WTC11 (cell line): ENCODE measurements at regions not wholly inside any gene's neighbourhood (a gene's known extent, or its start where the extent isn't known, plus 50 kb on each side); places are given as distances from the start of the nearest gene placed in this dataset.

Experiments
- ATAC-seq: fragments of 200-7000 bp; cut with Tn5 transposase; 2 replicates; pipeline ENCODE4 v1.10.0; 2021; ENCODE audit warnings: mild to moderate bottlenecking, moderate library complexity
- CTCF ChIA-PET: fragments of 300-600 bp; sonication (Branson Sonifier 250); formaldehyde crosslinking; loops from one replicate; lab custom pipeline; 2021; ENCODE audit warnings: antibody characterized with exemption; lab: Charles Lee
- POLR2A ChIA-PET: fragments of 350-600 bp; sonication (Branson Sonifier 250); formaldehyde crosslinking; loops from one replicate; lab custom pipeline; 2021; ENCODE audit warnings: antibody characterized with exemption; lab: Charles Lee
- DNase-seq: peaks from one replicate; pipeline ENCODE4 v3.0.0; 2021; ENCODE audit warnings: low spot score
- H3K27ac Mint-ChIP-seq: 2 replicates; pipeline ENCODE4 v1.8.0; 2021; ENCODE audit warnings: mixed read lengths
- H3K27me3 Mint-ChIP-seq: 2 replicates; pipeline ENCODE4 v1.8.0; 2021; ENCODE audit warnings: low read depth, mild to moderate bottlenecking, moderate library complexity, mixed read lengths
- H3K36me3 Mint-ChIP-seq: 2 replicates; pipeline ENCODE4 v1.8.0; 2021; ENCODE audit warnings: mixed read lengths
- H3K4me1 Mint-ChIP-seq: 2 replicates; pipeline ENCODE4 v1.8.0; 2022; ENCODE audit warnings: mixed read lengths
- H3K4me3 Mint-ChIP-seq: 2 replicates; pipeline ENCODE4 v1.8.0; 2021; ENCODE audit warnings: mild to moderate bottlenecking, moderate library complexity, mixed read lengths
- H3K9me3 Mint-ChIP-seq: 2 replicates; pipeline ENCODE4 v1.8.0; 2021; ENCODE audit warnings: mixed read lengths
- ATF1 ChIP-seq: sonication (generic); formaldehyde crosslinking; IDR thresholded peaks from 2 replicates; pipeline ENCODE4 v1.8.1; 2023; ENCODE audit warnings: mild to moderate bottlenecking, moderate library complexity, missing genetic modification reagents
- ATF3 ChIP-seq: sonication (generic); formaldehyde crosslinking; conservative IDR thresholded peaks from 2 replicates; pipeline ENCODE4 v1.8.1; 2022; ENCODE audit warnings: mild to moderate bottlenecking, missing genetic modification reagents
- CBFB ChIP-seq: sonication (generic); formaldehyde crosslinking; IDR thresholded peaks from 2 replicates; pipeline ENCODE4 v1.8.1; 2022; ENCODE audit warnings: mild to moderate bottlenecking, low read depth, missing genetic modification reagents
- ELF4 ChIP-seq: sonication (generic); formaldehyde crosslinking; IDR thresholded peaks from 2 replicates; pipeline ENCODE4 v1.8.1; 2022; ENCODE audit warnings: low read depth, mild to moderate bottlenecking, moderate library complexity, missing genetic modification reagents
- ESRRA ChIP-seq: sonication (generic); formaldehyde crosslinking; IDR thresholded peaks from 2 replicates; pipeline ENCODE4 v1.8.1; 2022; ENCODE audit warnings: mild to moderate bottlenecking, missing genetic modification reagents, borderline replicate concordance
- FOXP1 ChIP-seq: sonication (generic); formaldehyde crosslinking; IDR thresholded peaks from 2 replicates; pipeline ENCODE4 v1.8.0; 2022; ENCODE audit warnings: missing genetic modification reagents, mild to moderate bottlenecking, moderate library complexity, borderline replicate concordance
- FOXP4 ChIP-seq: sonication (generic); formaldehyde crosslinking; IDR thresholded peaks from 2 replicates; pipeline ENCODE4 v1.8.0; 2022; ENCODE audit warnings: mild to moderate bottlenecking, missing genetic modification reagents
- GRHL2 ChIP-seq: fragments of 250-450 bp; sonication (Bioruptor Pico); IDR thresholded peaks from 2 replicates; pipeline ENCODE4 v1.8.0; 2022; ENCODE audit warnings: mild to moderate bottlenecking, moderate library complexity; ENCODE audit not compliant: insufficient replicate concordance, severe bottlenecking
- HMGA2 ChIP-seq: fragments of 250-450 bp; sonication (Bioruptor Pico); IDR thresholded peaks from 2 replicates; pipeline ENCODE4 v1.4.0; 2021; ENCODE audit warnings: mild to moderate bottlenecking, moderate library complexity
- IRF1 ChIP-seq: sonication (generic); formaldehyde crosslinking; IDR thresholded peaks from 2 replicates; pipeline ENCODE4 v1.8.0; 2023; ENCODE audit warnings: missing genetic modification reagents
- MAX ChIP-seq: sonication (generic); formaldehyde crosslinking; IDR thresholded peaks from 2 replicates; pipeline ENCODE4 v1.8.0; 2022; ENCODE audit warnings: mild to moderate bottlenecking, missing genetic modification reagents
- MXD4 ChIP-seq: fragments of 250-450 bp; sonication (Bioruptor Pico); IDR thresholded peaks from 2 replicates; pipeline ENCODE4 v1.8.0; 2021; ENCODE audit warnings: mild to moderate bottlenecking, moderate library complexity, borderline replicate concordance
- NR2C2 ChIP-seq: sonication (generic); formaldehyde crosslinking; IDR thresholded peaks from 2 replicates; pipeline ENCODE4 v1.8.0; 2022; ENCODE audit warnings: mild to moderate bottlenecking, missing genetic modification reagents
- SMAD3 ChIP-seq: sonication (generic); formaldehyde crosslinking; IDR thresholded peaks from 2 replicates; pipeline ENCODE4 v1.8.0; 2022; ENCODE audit warnings: missing genetic modification reagents, mild to moderate bottlenecking, borderline replicate concordance
- SP1 ChIP-seq: sonication (generic); formaldehyde crosslinking; conservative IDR thresholded peaks from 2 replicates; pipeline ENCODE4 v1.8.1; 2022; ENCODE audit warnings: missing genetic modification reagents
- STAT6 ChIP-seq: sonication (generic); formaldehyde crosslinking; conservative IDR thresholded peaks from 2 replicates; pipeline ENCODE4 v1.8.1; 2023; ENCODE audit warnings: mild to moderate bottlenecking, low read depth, missing genetic modification reagents, moderate library complexity

- Mint-ChIP-seq H3K4me3 (no peak overlapping the region), H3K36me3 (no peaks in the 10 kb centered on the region), H3K9me3 (peaks cover 4% of the 10 kb centered on the region; the same call in 1 of the 2 replicates), H3K27ac (no peak overlapping the region), H3K4me1 (peaks cover 19% of the 10 kb centered on the region), H3K27me3 (no peaks in the 10 kb centered on the region)
- DNase-seq (no peak), ATAC-seq (no peak)
- no peak for TF ChIP-seq NR2C2
- no peak for TF ChIP-seq ATF3
- ChIA-PET CTCF (interaction anchor here (0.6 to 4.7 kb wide), 6 partner anchors 9 to 441 kb away, joined by 3 to 30 read pairs (median 4); no protein-coding TSS in a partner anchor), POLR2A (no interaction called here)
Measured at GRCh38 chr16:48911700-48912099, 301.7 kb upstream of the N4BP1 start.

GRCh38 chr16:48910214-48910613 is 300.2 kb upstream of the N4BP1 start:
- H3K27me3 Mint-ChIP-seq, result no peaks in the 10 kb centered on the region
- no peak for ATAC-seq

More at GRCh38 chr16:48910214-48910613, 300.2 kb upstream of the N4BP1 start:
- Mint-ChIP-seq H3K4me1 (peaks cover 14% of the 10 kb centered on the region), H3K4me3 (no peak overlapping the region), H3K9me3 (0 out of 2 replicates have a peak, but pooled peaks cover under 1% of the 10 kb centered on the region), H3K36me3 (no peaks in the 10 kb centered on the region), H3K27ac (no peak overlapping the region)
- no peak for DNase-seq
- TF ChIP-seq MXD4 (no peak), FOXP4 (no peak), FOXP1 (CRISPR knock-in tag) (no peak), SP1 (no peak), STAT6 (CRISPR knock-in tag) (no peak), ELF4 (CRISPR knock-in tag) (no peak), ATF1 (no peak), MAX (CRISPR knock-in tag) (no peak), HMGA2 (CRISPR knock-in tag) (no peak), IRF1 (CRISPR knock-in tag) (no peak), GRHL2 (CRISPR knock-in tag) (no peak), CBFB (CRISPR knock-in tag) (no peak), SMAD3 (CRISPR knock-in tag) (no peak), ESRRA (no peak)
- ChIA-PET CTCF (interaction anchor here (0.9 to 4.7 kb wide), 5 partner anchors 8 to 440 kb away, joined by 3 to 30 read pairs (median 4); no protein-coding TSS in a partner anchor), POLR2A (no interaction called here)
